Skeletal muscle satellite cell (primary cell): ENCODE measurements at regions not wholly inside any gene's neighbourhood (a gene's known extent, or its start where the extent isn't known, plus 50 kb on each side); places are given as distances from the start of the nearest gene placed in this dataset.

Experiments used
- H3K27me3 ChIP-seq: 2 replicates; pipeline ENCODE4 v1.7.0; 2013; ENCODE audit warnings: low read length; ENCODE audit not compliant: control insufficient read depth, insufficient read depth
- H3K36me3 ChIP-seq: 2 replicates; pipeline ENCODE4 v1.7.0; 2013; ENCODE audit warnings: mild to moderate bottlenecking, control low read depth, low read length; ENCODE audit not compliant: insufficient read depth
- H3K4me1 ChIP-seq: 2 replicates; pipeline ENCODE4 v1.7.0; 2013; ENCODE audit warnings: low read length; ENCODE audit not compliant: control insufficient read depth, insufficient read depth
- H3K4me2 ChIP-seq: 2 replicates; pipeline ENCODE4 v1.7.0; 2013; ENCODE audit warnings: mild to moderate bottlenecking, low read length
- H3K4me3 ChIP-seq: 2 replicates; pipeline ENCODE4 v1.7.0; 2013; ENCODE audit warnings: low read length
- H3K9ac ChIP-seq: 2 replicates; pipeline ENCODE4 v1.7.0; 2013; ENCODE audit warnings: mild to moderate bottlenecking, low read depth, low read length, moderate library complexity
- H3K9me3 ChIP-seq: replicated peaks from 2 replicates; pipeline ENCODE4 v1.7.0; 2013; ENCODE audit warnings: mild to moderate bottlenecking, control low read depth, low read length

GRCh38 chr6:170000071-170000843, 248.8 kb downstream of the ERMARD start:
- no peaks in the 10 kb centered on the region for H3K27me3 ChIP-seq
- H3K4me3 ChIP-seq: no peak overlapping the region
- H3K9ac ChIP-seq: no peak overlapping the region
- peaks cover 12% of the 10 kb centered on the region for H3K9me3 ChIP-seq
- no peaks in the 10 kb centered on the region for H3K4me1 ChIP-seq
- H3K36me3 ChIP-seq: no peaks in the 10 kb centered on the region
- no peak overlapping the region for H3K4me2 ChIP-seq

- peaks cover 12% of the 10 kb centered on the region for H3K9me3 ChIP-seq
- H3K27me3 ChIP-seq: no peaks in the 10 kb centered on the region
- H3K4me3 ChIP-seq: no peak overlapping the region
- no peak overlapping the region for H3K9ac ChIP-seq
- no peaks in the 10 kb centered on the region for H3K36me3 ChIP-seq
- no peaks in the 10 kb centered on the region for H3K4me1 ChIP-seq
- H3K4me2 ChIP-seq: no peak overlapping the region
Measured at GRCh38 chr6:169999367-169999766, 247.9 kb downstream of the ERMARD start.

- no peak overlapping the region for H3K4me3 ChIP-seq
- peaks cover 12% of the 10 kb centered on the region for H3K9me3 ChIP-seq
- no peaks in the 10 kb centered on the region for H3K36me3 ChIP-seq
- no peaks in the 10 kb centered on the region for H3K4me1 ChIP-seq
- H3K4me2 ChIP-seq: no peak overlapping the region
- H3K9ac ChIP-seq: no peak overlapping the region
- no peaks in the 10 kb centered on the region for H3K27me3 ChIP-seq
Measured at GRCh38 chr6:169998457-169998856, 247.0 kb downstream of the ERMARD start.

GRCh38 chr6:169997930-169998218, 246.5 kb downstream of the ERMARD start:
- no peak overlapping the region for H3K4me3 ChIP-seq
- no peak overlapping the region for H3K9ac ChIP-seq
- no peaks in the 10 kb centered on the region for H3K4me1 ChIP-seq
- no peaks in the 10 kb centered on the region for H3K27me3 ChIP-seq
- peaks cover 7% of the 10 kb centered on the region for H3K9me3 ChIP-seq
- no peak overlapping the region for H3K4me2 ChIP-seq
- no peaks in the 10 kb centered on the region for H3K36me3 ChIP-seq

GRCh38 chr6:169997187-169997929, 245.9 kb downstream of the ERMARD start:
- Histone ChIP-seq H3K27me3 (no peaks in the 10 kb centered on the region), H3K9ac (no peak overlapping the region), H3K36me3 (no peaks in the 10 kb centered on the region), H3K4me2 (no peak overlapping the region), H3K4me1 (no peaks in the 10 kb centered on the region), H3K9me3 (peaks cover 9% of the 10 kb centered on the region), H3K4me3 (no peak overlapping the region)

GRCh38 chr6:169996378-169997051, 245.1 kb downstream of the ERMARD start:
- H3K36me3 ChIP-seq: no peaks in the 10 kb centered on the region
- no peak overlapping the region for H3K4me2 ChIP-seq
- no peaks in the 10 kb centered on the region for H3K4me1 ChIP-seq
- H3K4me3 ChIP-seq: no peak overlapping the region
- no peaks in the 10 kb centered on the region for H3K27me3 ChIP-seq
- H3K9ac ChIP-seq: no peak overlapping the region
- H3K9me3 ChIP-seq: peaks cover 9% of the 10 kb centered on the region

GRCh38 chr6:169994739-169995138, 243.3 kb downstream of the ERMARD start:
- no peaks in the 10 kb centered on the region for H3K36me3 ChIP-seq
- H3K4me2 ChIP-seq: no peak overlapping the region
- H3K4me1 ChIP-seq: no peaks in the 10 kb centered on the region
- no peaks in the 10 kb centered on the region for H3K27me3 ChIP-seq
- H3K9ac ChIP-seq: no peak overlapping the region
- peaks cover 14% of the 10 kb centered on the region for H3K9me3 ChIP-seq
- no peak overlapping the region for H3K4me3 ChIP-seq

GRCh38 chr6:169993861-169994481, 242.5 kb downstream of the ERMARD start:
- Histone ChIP-seq H3K9me3 (peaks cover 10% of the 10 kb centered on the region), H3K4me3 (no peak overlapping the region), H3K9ac (no peak overlapping the region), H3K4me1 (no peaks in the 10 kb centered on the region), H3K27me3 (no peaks in the 10 kb centered on the region), H3K4me2 (no peak overlapping the region), H3K36me3 (no peaks in the 10 kb centered on the region)

- H3K9ac ChIP-seq: no peak overlapping the region
- H3K4me2 ChIP-seq: no peak overlapping the region
- H3K36me3 ChIP-seq: no peaks in the 10 kb centered on the region
- peaks cover 10% of the 10 kb centered on the region for H3K9me3 ChIP-seq
- H3K27me3 ChIP-seq: no peaks in the 10 kb centered on the region
- H3K4me3 ChIP-seq: no peak overlapping the region
- H3K4me1 ChIP-seq: no peaks in the 10 kb centered on the region
Measured at GRCh38 chr6:169991913-169992312, 240.5 kb downstream of the ERMARD start.

GRCh38 chr6:169991031-169991390, 239.6 kb downstream of the ERMARD start:
- no peak overlapping the region for H3K9ac ChIP-seq

More at GRCh38 chr6:169991031-169991390, 239.6 kb downstream of the ERMARD start:
- peaks cover 14% of the 10 kb centered on the region for H3K9me3 ChIP-seq
- no peak overlapping the region for H3K4me2 ChIP-seq
- no peaks in the 10 kb centered on the region for H3K4me1 ChIP-seq
- H3K36me3 ChIP-seq: no peaks in the 10 kb centered on the region
- no peak overlapping the region for H3K4me3 ChIP-seq
- no peaks in the 10 kb centered on the region for H3K27me3 ChIP-seq
